ENCODE measurements at regions not wholly inside any gene's neighbourhood (a gene's known extent, or its start where the extent isn't known, plus 50 kb on each side); places are given as distances from the start of the nearest gene placed in this dataset.

- no peak for TF ChIP-seq EP300 (IDR thresholded peaks at IDR 0.05)
- TF ChIP-seq, protein P1, sequence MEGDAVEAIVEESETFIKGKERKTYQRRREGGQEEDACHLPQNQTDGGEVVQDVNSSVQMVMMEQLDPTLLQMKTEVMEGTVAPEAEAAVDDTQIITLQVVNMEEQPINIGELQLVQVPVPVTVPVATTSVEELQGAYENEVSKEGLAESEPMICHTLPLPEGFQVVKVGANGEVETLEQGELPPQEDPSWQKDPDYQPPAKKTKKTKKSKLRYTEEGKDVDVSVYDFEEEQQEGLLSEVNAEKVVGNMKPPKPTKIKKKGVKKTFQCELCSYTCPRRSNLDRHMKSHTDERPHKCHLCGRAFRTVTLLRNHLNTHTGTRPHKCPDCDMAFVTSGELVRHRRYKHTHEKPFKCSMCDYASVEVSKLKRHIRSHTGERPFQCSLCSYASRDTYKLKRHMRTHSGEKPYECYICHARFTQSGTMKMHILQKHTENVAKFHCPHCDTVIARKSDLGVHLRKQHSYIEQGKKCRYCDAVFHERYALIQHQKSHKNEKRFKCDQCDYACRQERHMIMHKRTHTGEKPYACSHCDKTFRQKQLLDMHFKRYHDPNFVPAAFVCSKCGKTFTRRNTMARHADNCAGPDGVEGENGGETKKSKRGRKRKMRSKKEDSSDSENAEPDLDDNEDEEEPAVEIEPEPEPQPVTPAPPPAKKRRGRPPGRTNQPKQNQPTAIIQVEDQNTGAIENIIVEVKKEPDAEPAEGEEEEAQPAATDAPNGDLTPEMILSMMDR (IDR thresholded peaks at IDR 0.05), result no peak
Measured at GRCh38 chr2:67984600-67984999, 78.2 kb downstream of the C1D start.

Measured in tibial nerve (tissue), 4 donors.